ENCODE measurements at regions not wholly inside any gene's neighbourhood (a gene's known extent, or its start where the extent isn't known, plus 50 kb on each side); places are given as distances from the start of the nearest gene placed in this dataset.
"Not testable (repeated sequence)": the region's sequence is repeated elsewhere in the genome, so short reads cannot be mapped to it uniquely, and the experiment has no call there.

DNA sequence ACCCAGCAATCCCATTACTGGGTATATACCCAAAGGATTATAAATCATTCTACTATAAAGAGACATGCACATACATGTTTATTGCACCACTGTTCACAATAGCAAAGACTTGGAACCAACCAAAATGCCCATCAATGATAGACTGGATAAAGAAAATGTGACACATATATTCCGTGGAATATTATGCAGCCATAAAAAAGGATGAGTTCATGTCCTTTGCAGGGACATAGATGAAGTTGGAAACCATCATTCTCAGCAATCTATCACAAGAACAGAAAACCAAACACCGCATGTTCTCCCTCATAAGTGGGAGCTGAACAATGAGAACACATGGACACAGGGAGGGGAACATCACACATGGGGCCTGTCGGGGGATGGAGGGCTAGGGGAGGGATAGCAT is 113.2 kb upstream of the PRSS1 start:
- not testable (repeated sequence) for DNase-seq

DNA sequence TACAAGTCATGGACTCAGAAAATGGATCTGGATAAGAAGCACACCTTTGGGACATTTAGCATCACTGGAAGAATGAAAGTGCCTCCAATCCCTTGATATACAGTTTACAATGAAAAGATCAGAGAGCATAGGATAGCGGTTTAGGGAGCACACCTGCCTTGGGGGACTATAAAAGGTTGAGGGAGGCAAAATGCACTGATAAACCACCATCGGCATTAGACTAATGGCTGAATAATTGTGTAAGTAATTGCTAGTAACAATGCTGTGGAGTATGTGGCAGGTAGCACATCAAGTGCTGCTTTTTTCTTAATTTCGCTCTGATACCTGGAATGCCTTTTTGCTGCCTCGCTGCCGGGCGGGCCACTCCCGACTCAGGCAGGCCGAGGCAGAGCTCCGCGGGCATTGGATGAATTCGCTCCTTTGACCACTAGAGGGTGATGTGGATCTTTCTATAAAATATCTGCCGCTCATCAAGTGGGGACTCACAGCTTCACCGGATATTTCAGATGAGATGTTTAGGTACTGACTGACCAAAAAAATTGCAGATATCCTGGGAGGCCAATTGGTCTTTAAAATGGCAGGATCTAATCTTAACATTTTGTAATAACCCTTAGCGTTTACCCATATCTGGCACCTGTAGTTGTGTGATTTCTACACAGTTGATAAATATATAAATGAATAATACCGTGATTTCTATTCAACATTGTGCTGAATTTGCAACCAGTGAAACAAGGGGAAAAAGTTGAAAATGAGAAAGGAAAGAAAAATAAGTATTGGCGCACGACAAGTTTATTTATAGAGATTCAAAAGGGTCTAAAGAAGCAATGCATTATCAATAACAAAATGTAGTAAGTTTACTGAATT is 116.8 kb upstream of the PRSS1 start:
- DNase-seq, result peak; percentile 90

DNA sequence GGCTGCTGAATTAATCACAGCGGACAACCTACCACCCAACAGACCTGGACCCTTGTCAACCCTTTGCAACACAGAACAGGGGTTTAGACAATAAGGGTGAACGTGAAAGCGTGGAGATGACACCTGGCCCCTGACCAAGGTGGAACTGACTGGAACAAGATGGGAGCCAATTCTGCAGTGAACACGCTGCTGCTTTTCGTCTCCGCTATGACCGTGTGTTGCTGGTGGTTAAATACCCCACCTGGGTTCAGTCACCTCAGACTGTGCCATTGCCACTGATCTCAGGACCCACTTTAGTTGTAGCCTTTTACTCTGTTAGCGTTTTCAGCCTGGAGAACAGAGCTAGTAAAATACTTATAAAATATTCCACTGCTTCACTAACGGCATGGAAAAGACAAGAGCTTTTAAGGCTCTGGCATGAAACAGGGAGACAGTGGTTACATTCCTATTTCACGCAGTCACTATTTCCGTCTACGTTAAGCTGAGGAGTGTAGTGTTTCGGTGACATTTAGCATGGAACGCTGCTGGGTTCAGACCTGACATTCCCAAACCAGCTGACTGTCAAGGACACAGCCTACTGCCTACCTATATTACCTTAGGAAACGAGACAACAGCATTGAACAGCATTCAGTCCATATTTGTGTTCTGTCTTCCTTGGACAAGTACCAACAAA is 119.5 kb upstream of the PRSS1 start:
- DNase-seq, result no peak

DNA sequence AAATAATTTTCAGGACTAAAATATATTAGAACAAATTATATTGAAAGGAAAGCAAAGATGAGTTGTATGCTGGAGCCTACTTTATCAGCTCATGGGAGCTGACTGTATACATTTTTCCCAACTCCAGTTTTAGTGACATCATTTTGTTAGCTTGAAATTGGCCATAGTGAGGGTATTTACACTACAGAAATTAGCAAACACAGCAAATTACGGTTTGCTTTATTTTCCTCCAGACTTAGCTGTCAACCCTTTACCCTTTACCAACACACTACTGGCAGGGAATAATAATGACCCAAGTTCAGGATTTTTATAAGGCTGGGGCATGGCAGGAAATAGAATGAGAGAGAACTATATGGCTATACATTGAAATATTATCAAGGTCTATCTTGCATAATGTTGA is 120.3 kb upstream of the PRSS1 start:
- no peak for DNase-seq

DNA sequence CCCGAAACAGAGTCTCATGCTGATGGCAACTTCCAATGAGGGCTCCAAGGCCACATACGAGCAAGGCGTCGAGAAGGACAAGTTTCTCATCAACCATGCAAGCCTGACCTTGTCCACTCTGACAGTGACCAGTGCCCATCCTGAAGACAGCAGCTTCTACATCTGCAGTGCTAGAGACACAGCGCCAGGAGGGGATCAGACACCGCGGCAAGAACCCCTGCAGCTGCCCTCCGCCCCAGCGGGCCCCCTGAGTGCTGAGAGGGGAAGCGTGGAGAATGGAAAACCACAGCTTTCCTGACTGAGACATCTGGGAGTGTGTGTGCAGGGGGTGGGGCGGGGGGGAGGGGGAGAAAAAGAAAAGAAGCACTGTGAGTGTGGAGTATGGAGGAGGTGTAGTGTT is 122.0 kb upstream of the PRSS1 start:
- not testable (repeated sequence) for DNase-seq

DNA sequence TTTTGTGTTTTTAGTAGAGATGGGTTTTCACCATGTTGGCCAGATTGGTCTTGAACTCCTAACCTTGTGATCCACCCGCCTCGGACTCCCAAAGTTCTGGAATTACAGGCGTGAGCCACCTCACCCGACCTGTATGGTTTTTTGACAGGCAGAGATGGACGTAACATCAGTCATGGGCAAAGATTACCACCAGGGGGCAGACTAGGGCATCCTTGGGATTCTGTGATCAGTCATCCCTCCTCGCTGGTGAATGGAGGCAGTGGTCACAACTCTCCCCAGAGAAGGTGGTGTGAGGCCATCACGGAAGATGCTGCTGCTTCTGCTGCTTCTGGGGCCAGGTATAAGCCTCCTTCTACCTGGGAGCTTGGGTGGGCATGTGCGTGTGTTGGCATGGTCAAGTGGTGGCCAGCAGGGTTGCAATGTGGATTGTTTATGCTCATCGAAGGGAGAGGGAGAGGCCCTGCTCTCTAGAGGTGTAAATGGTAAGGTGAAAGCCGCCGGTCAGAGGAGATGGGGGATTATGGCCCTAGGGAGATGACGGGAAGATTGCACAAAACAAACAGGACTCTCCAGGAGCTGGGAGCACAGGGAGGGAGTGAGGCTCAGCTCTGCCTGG is 122.7 kb upstream of the PRSS1 start:
- peak; percentile 77 for DNase-seq

GRCh38 chr7:142625216-142625615 is 124.1 kb upstream of the PRSS1 start:
- not testable (repeated sequence) for DNase-seq

DNA sequence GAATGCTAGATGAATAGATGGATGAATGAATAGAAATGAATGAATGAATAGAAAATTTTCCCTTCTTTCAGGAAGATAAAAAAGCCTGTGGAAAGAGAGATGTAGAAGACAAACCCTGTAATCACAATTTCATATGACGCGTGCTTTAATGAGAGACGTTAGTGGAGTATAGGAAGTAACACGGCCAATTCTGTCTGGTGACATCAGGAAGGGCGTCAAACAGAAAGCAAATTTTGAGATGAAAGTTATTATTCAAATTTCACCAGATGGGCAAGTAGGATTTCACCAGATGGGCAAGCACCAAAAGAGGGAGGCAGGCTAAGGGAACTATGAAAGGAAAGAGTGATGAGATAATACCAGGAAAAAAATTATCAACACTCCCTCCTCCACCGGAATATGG is 128.9 kb upstream of the PRSS1 start:
- DNase-seq, result no peak

DNA sequence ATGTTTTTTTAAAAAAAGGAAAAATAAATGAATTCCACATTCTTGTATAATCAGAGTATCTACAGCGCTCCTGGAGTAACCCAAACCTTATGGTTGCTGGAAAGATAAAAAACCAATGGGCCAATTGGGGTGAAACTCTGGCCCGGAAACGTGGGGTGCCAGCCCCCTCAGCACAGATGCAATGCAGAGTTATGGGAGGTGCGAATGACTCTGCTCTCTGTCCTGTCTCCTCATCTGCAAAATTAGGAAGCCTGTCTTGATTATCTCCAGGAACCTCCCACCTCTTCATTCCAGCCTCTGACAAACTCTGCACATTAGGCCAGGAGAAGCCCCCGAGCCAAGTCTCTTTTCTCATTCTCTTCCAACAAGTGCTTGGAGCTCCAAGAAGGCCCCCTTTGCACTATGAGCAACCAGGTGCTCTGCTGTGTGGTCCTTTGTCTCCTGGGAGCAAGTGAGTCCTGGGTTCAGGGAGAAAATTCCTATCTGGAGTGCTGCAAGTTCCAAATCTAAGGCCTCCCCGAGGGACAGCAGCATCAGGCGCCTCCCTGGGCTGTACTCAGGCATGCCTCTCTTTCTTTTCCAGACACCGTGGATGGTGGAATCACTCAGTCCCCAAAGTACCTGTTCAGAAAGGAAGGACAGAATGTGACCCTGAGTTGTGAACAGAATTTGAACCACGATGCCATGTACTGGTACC is 130.5 kb upstream of the PRSS1 start:
- no peak for DNase-seq

- no peak for DNase-seq
Observed at GRCh38 chr7:142616842-142617241, 132.4 kb upstream of the PRSS1 start.

DNA sequence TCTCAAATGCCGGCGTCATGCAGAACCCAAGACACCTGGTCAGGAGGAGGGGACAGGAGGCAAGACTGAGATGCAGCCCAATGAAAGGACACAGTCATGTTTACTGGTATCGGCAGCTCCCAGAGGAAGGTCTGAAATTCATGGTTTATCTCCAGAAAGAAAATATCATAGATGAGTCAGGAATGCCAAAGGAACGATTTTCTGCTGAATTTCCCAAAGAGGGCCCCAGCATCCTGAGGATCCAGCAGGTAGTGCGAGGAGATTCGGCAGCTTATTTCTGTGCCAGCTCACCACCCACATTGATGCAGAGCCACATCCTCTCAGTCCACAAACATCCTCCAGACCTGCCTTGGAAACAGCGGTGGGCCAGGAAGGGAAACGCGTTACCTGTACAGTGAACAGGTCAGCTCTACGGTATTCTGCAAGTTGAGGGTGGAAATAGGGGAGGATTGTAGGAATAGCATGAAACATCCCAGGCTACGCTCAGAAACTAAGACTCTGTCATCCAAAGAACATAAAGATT is 133.1 kb upstream of the PRSS1 start:
- no peak for DNase-seq

DNA sequence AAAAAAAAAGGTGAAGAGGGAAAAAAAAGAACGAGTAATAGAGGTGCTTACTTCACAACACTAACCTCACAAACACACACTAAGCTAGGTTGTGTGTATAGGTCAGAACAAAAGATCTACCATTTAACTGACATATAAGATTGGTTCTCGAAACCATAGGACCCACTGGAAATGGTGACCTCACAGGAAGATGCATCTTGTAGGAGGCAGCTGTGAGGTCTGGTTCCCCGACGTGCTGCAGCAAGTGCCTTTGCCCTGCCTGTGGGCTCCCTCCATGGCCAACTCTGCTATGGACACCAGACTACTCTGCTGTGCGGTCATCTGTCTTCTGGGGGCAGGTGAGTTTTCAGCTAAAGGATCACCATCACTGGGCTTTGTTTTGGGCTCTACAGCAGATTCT is 133.8 kb upstream of the PRSS1 start:
- no peak for DNase-seq

GRCh38 chr7:142614116-142614515 is 135.2 kb upstream of the PRSS1 start:
- DNase-seq, result no peak

GRCh38 chr7:142612237-142612881 is 136.9 kb upstream of the PRSS1 start:
- peak; percentile 20 for DNase-seq

DNA sequence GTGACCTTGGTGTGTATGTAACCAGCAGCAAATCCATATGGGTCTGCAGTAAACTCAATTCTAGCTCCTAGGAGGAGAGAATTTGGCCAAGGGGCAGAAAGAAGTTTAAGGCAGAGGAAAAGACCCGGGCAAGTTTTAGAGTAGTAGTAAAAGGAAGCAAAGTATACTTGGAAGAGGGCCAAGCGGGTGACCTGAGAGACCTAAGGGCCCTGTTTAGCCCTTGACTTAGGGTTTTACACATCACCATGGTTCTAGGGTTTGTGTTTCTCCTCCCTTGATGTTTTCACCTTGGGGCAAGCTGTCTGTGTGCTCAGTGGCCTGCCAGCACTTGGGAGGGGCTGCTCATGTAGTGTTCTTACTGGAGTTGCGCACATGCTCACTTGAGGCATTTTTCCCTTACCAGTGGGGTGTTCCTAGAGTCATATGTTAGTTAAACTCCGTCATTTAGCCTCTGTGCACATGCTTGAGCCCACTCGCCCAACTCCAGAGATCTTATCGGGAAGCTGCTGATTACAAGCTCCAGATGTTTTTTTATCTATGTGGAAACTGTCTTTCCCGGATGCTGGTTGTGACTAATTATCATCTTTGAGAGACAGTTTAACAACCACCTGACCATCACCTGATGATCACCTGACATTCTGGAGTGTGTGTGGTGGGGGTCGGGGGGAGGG is 137.6 kb upstream of the PRSS1 start:
- DNase-seq, result peak; percentile 54

- DNase-seq, result peak; percentile 20
Observed at GRCh38 chr7:142608630-142609428, 140.4 kb upstream of the PRSS1 start.

GRCh38 chr7:142607351-142607750 is 141.9 kb upstream of the PRSS1 start:
- no peak for DNase-seq

GRCh38 chr7:142606081-142606480 is 143.2 kb upstream of the PRSS1 start:
- no peak for DNase-seq

DNA sequence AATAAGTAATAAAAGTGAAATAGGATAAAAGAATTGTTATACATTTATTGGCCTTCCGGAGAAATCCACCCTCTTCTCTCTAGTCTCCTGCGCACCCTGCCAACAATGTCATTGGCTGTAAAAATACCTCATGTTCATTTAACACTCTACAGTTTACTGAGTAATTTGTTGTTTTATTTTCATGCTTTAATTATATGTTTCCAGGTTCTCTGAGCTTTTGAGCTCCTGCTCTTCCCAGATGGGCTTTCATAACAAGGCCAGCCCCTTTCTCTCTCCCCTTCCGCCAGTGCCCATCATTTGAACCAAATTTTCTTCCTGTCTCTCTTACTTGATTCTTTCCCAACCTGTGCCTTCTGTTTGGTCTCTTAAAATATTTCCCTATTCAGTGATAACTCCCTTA is 144.6 kb upstream of the PRSS1 start:
- DNase-seq, result no peak

DNA sequence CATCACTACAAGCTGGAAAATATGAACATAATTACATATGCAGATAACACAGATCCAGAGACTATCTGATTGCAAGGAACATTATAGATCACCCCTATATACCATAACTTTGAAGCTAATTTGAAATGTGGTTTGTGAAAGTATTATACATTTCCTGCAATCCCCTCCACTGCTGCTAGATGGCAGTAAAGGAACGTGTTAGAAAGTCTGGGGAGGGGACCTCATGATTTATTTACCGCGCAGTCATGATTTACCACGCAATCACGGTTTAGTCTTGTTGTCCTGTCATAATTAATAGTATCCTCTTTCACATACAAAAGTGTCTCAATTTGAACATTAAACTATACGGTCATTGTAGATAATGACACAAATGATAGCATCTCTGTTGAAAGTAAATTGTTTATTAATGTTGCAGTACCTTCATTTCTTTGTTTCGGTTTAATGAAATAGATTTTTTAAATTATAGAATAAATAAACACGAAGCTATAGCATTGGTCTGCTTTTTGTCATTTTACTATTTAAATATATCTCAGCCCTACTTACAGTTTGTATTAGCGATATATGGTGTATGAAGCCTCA is 145.3 kb upstream of the PRSS1 start:
- DNase-seq, result peak; percentile 89

DNA sequence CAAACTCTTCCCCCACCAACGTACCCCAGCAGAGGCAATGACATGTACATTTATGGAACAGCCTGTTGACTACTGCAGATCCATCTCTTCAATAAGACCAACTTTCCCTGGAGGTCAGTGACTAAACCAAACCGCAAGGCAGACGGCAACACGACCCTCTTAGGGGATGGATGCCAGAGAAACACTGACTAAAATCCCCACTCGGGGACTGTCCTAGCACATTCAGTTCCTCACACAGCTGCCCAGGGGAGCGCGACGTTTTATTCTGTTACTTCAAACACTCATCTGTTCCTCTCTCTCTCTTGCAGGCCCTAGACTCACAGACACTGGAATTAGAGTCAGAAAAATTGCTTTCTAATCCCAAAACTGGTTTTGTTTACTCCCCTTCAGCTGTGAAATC is 146.5 kb upstream of the PRSS1 start:
- no peak for DNase-seq
